Lower lobe of right lung (tissue), 2 donors: ENCODE measurements at regions not wholly inside any gene's neighbourhood (a gene's known extent, or its start where the extent isn't known, plus 50 kb on each side); places are given as distances from the start of the nearest gene placed in this dataset.
A peak's percentile ranks its signal among the peaks of the same experiment; 100 is the strongest.

ENCODE experiments used
- ATAC-seq, 2 donors: fragments of 200-7000 bp; cut with Tn5 transposase; one replicate each; pipeline ENCODE4 v1.9.1; 2020 to 2022; ENCODE audit warnings: mild to moderate bottlenecking in 2 of 2, moderate library complexity in 2 of 2
- DNase-seq: peaks from one replicate; pipeline ENCODE4 v3.0.0-alpha.2; 2020
- H3K27ac ChIP-seq: fragments of 200-600 bp; one replicate; pipeline ENCODE4 v1.8.0; 2022
- H3K27me3 ChIP-seq: fragments of 200-600 bp; one replicate; pipeline ENCODE4 v1.8.0; 2022; ENCODE audit warnings: low read depth
- H3K36me3 ChIP-seq: fragments of 200-600 bp; one replicate; pipeline ENCODE4 v1.8.0; 2022; ENCODE audit warnings: mild to moderate bottlenecking
- H3K4me1 ChIP-seq: fragments of 200-600 bp; one replicate; pipeline ENCODE4 v1.8.0; 2022
- H3K4me3 ChIP-seq: fragments of 200-600 bp; one replicate; pipeline ENCODE4 v1.8.0; 2022; ENCODE audit warnings: mild to moderate bottlenecking
- H3K9me3 ChIP-seq: fragments of 200-600 bp; one replicate; pipeline ENCODE4 v1.8.0; 2022
- intact Hi-C: fragments of 100-400 bp; cut with DNase I; formaldehyde crosslinking; loops from one replicate; pipeline ENCODE4 v1.11.0; 2022
- TF ChIP-seq, protein P1 (sequence below): fragments of 200-600 bp; IDR thresholded peaks from one replicate; pipeline ENCODE4 v1.8.0; 2022; ENCODE audit warnings: antibody characterized with exemption, mild to moderate bottlenecking
- donor health status: DM: no; HTN: yes; CAD: no; lungs with severe emphysema.

DNA sequence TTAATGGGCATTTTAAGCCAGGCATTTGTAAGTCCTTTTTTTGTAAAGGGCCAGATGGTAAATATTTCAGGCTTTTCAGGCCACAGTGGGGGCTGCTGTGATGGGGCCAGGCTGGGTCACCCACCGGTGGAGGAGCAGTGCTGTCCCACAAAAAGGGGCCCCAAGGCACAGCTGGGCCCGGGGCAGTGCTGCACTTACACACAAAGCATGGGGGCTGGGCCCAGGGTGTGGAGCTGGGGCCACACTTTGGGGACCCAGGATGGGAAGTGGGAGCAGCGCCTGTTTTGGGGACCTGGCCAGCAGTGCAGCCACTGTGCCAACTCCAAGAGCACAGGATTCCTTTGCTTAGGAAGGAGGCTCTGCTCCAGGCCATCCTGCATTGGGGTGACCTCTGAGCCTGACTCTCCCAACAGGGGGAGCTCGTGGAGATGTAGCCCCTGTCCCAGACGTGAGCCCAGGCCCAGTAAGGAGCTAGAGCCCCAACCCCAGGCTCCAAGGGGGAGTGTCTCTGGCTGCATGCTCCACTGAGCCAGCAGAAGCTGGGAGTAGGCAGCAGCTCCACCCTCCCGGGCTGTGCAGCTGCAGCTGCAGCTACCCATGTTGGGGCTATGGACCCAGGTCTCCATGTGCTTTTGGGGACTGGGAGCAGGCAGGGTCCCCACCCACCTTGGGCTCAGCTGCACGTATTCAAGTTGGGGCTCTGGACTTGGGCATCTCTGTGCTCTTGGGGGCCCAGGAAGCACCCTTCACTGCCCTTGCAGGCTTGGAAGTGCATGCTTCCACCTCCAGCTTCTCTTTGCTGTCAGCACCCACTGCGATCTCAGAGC, 1036.5 kb upstream of the CNTNAP5 start:
- no peaks in the 10 kb centered on the region for H3K36me3 ChIP-seq
- no peaks in the 10 kb centered on the region for H3K4me1 ChIP-seq
- intact Hi-C loops = no loop called here
- ATAC-seq (peak in 1 of 2 donors; percentile 48), DNase-seq (no peak)
- no peaks in the 10 kb centered on the region for H3K9me3 ChIP-seq
- H3K4me3 ChIP-seq = no peak overlapping the region
- TF ChIP-seq, protein P1, sequence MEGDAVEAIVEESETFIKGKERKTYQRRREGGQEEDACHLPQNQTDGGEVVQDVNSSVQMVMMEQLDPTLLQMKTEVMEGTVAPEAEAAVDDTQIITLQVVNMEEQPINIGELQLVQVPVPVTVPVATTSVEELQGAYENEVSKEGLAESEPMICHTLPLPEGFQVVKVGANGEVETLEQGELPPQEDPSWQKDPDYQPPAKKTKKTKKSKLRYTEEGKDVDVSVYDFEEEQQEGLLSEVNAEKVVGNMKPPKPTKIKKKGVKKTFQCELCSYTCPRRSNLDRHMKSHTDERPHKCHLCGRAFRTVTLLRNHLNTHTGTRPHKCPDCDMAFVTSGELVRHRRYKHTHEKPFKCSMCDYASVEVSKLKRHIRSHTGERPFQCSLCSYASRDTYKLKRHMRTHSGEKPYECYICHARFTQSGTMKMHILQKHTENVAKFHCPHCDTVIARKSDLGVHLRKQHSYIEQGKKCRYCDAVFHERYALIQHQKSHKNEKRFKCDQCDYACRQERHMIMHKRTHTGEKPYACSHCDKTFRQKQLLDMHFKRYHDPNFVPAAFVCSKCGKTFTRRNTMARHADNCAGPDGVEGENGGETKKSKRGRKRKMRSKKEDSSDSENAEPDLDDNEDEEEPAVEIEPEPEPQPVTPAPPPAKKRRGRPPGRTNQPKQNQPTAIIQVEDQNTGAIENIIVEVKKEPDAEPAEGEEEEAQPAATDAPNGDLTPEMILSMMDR = no peak
- no peaks in the 10 kb centered on the region for H3K27me3 ChIP-seq
- no peak overlapping the region for H3K27ac ChIP-seq

DNA sequence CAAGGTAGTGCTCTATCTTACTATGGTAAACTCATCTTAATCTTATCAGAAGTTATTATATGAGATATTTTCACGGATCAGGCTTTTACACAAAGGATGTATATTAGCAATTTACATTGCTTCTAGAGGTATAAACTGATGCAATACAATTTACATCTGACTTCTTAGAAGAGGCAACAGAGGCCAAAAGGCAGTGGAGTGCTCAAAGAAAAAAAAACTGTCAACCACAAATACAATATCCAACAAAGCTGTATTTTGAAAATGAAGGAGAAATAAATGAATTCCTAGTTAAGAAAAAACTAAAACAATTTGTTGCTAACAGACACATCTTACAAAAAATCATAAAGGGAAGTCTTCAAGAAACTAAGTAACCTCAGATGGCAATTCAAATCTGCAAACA, 1031.5 kb upstream of the CNTNAP5 start:
- DNase-seq (no peak), ATAC-seq (no peak)
- intact Hi-C loops = no loop called here
- H3K9me3 ChIP-seq = no peaks in the 10 kb centered on the region
- H3K36me3 ChIP-seq = no peaks in the 10 kb centered on the region
- no peaks in the 10 kb centered on the region for H3K4me1 ChIP-seq
- H3K4me3 ChIP-seq = no peak overlapping the region
- TF ChIP-seq, protein P1 = no peak
- H3K27ac ChIP-seq = no peak overlapping the region
- no peaks in the 10 kb centered on the region for H3K27me3 ChIP-seq

DNA sequence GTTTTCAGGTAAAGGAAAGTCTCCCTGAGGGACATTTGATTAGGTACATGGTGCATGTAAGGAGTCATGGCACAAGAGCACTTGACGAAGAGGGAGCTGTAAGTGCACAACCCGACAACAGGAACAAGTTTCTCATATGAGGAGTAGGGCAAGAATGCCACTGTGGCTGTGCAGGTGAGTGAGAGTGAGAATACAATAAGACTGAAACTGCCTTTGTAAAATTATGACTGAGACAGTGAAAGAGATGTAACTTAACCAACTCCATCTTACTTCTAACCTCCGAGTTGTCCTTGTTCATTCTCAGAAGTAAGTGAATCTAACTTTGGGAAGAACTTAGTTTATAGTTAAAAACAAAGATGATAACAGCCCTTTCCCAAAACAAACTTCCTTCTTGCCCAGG, 1025.8 kb upstream of the CNTNAP5 start:
- H3K9me3 ChIP-seq = no peaks in the 10 kb centered on the region
- no peak overlapping the region for H3K4me3 ChIP-seq
- TF ChIP-seq, protein P1 = no peak
- DNase-seq (no peak), ATAC-seq (no peak)
- no peaks in the 10 kb centered on the region for H3K36me3 ChIP-seq
- intact Hi-C loops = no loop called here
- no peak overlapping the region for H3K27ac ChIP-seq
- no peaks in the 10 kb centered on the region for H3K4me1 ChIP-seq
- H3K27me3 ChIP-seq = no peaks in the 10 kb centered on the region

DNA sequence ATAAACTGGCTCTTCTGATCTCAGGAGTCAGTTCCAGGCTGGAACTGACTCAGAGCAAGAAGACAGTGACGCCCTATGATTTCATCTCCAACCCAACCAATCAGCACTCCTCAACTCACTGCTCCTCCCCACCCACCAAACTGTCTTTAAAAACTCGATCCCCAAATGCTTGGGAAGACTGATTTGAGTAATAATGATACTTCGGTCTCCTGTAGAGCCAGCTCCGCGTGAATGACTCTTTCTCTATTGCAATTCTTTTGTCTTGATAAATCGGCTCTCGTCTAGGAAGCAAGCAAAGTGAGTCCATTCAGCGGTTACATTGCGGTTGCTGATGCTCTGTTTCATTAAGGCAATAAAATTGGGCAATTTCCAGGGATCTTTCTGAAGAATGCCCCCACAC, 1025.3 kb upstream of the CNTNAP5 start:
- DNase-seq (no peak), ATAC-seq (no peak)
- Histone ChIP-seq H3K9me3 (no peaks in the 10 kb centered on the region), H3K4me3 (no peak overlapping the region), H3K27ac (no peak overlapping the region), H3K4me1 (no peaks in the 10 kb centered on the region), H3K27me3 (no peaks in the 10 kb centered on the region), H3K36me3 (no peaks in the 10 kb centered on the region)
- intact Hi-C loops = no loop called here
- TF ChIP-seq, protein P1 = no peak

DNA sequence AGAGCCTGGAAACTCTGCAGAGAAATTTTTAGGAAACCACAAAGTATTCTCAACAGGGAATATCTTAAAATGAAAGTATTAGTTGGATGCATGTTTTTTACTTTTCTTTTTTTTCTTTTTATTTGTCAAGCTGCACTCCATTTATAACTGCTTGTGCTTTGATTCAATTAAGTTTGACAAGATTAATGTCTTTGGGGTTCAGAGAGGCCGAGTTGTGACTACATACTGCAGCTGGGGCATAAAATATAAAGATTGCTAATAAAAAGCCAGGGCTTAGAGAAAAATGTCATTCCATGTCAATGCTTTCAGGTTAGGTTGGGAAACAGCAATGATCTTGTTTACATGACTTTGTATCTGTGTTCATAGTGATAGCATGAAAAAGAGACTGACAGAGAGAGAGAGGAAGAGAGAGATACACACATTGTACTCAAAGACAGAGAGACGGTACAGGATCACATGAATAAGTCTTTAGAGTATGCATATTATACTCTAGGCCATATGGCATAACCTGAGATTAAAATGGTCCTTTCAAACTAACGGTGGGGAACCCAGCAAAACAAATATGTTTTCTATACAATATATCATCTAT, 1022.3 kb upstream of the CNTNAP5 start:
- Histone ChIP-seq H3K9me3 (no peaks in the 10 kb centered on the region), H3K27ac (no peak overlapping the region), H3K27me3 (no peaks in the 10 kb centered on the region), H3K4me1 (no peaks in the 10 kb centered on the region), H3K4me3 (no peak overlapping the region), H3K36me3 (no peaks in the 10 kb centered on the region)
- DNase-seq (no peak), ATAC-seq (no peak)
- intact Hi-C loops = no loop called here
- TF ChIP-seq, protein P1 = no peak
